Upper lobe of left lung (tissue), 4 donors: ENCODE measurements at regions not wholly inside any gene's neighbourhood (a gene's known extent, or its start where the extent isn't known, plus 50 kb on each side); places are given as distances from the start of the nearest gene placed in this dataset.

Source experiments
- CTCF ChIP-seq, 6 experiments: fragments of 450-650 bp in 4 of 6; fragments of 200-600 bp in 2 of 6; sonication (generic) in 2 of 6; IDR thresholded peaks; one replicate each; pipeline ENCODE4 v1.5.1; 2016 to 2019; ENCODE audit warnings: antibody characterized with exemption in 6 of 6
- POLR2A ChIP-seq, 4 donors: fragments of 450-650 bp; IDR thresholded peaks; one replicate each; pipeline ENCODE4 v1.5.1; 2016 to 2017; ENCODE audit warnings: antibody characterized with exemption in 4 of 4, mild to moderate bottlenecking in 2 of 4

GRCh38 chr7:86933295-86933845 is 126.1 kb downstream of the ELAPOR2 start:
- no peak for TF ChIP-seq CTCF (IDR thresholded peaks at IDR 0.05)
- no peak for TF ChIP-seq POLR2A (IDR thresholded peaks at IDR 0.05)
